K562 (cell line): ENCODE measurements at regions not wholly inside any gene's neighbourhood (a gene's known extent, or its start where the extent isn't known, plus 50 kb on each side); places are given as distances from the start of the nearest gene placed in this dataset.

Source experiments
- ATAC-seq: fragments of 200-7000 bp; cut with Tn5 transposase; 3 replicates; pipeline ENCODE4 v1.9.1; 2020; ENCODE audit warnings: moderate library complexity
- BruUV-seq: library from RNA; stranded (reverse); fragments of 400-500 nt; replicated peaks from 2 replicates; lab custom pipeline; 2021; lab: Mats Ljungman, UMichigan
- CTCF ChIA-PET: fragments of 300-600 bp; formaldehyde crosslinking; extraction: SDS; loops from one replicate; lab custom pipeline; 2021; ENCODE audit warnings: low intra/inter-chr PET ratio; lab: Yijun Ruan, JAX
- POLR2A ChIA-PET: fragments of 300-600, 350-650 bp; sonication (Branson Sonifier 250); formaldehyde crosslinking; extraction: SDS; loops from one replicate; lab custom pipeline; 2021; ENCODE audit warnings: antibody characterized with exemption, inconsistent platforms; lab: Yijun Ruan, JAX
- DNase-seq, 4 experiments: peaks; one replicate each; pipeline versions ENCODE4 v3.0.0 to v3.0.0-alpha.2; 2011 to 2018; ENCODE audit warnings: low spot score in 3 of 4, mixed read lengths in 3 of 4; ENCODE audit errors: extremely low read depth in 1 of 4
- FAIRE-seq: peaks from 2 replicates; lab custom pipeline; 2011; peaks lifted over from hg19 to GRCh38; lab: Jason Lieb, UNC
- H2AFZ ChIP-seq: 2 replicates; pipeline ENCODE4 v1.6.0; 2011; ENCODE audit warnings: low read depth, low read length, control low read depth, inconsistent platforms
- H3K27ac ChIP-seq: fragments of 200-600 bp; 3 replicates; pipeline ENCODE4 v1.8.0; 2011; ENCODE audit warnings: low read depth, mild to moderate bottlenecking, control low read depth, inconsistent platforms, low read length, moderate library complexity, mixed read lengths; ENCODE audit errors: extremely low read depth
- H3K27me3 ChIP-seq, 2 experiments: fragments of 300-600 bp in 1 of 2; 2 replicates in 1 of 2; 3 replicates in 1 of 2; pipeline versions ENCODE4 v1.6.0 to v1.8.0; 2011; ENCODE audit warnings: inconsistent platforms in 2 of 2, low read length in 2 of 2, mild to moderate bottlenecking in 1 of 2, mixed read lengths in 1 of 2, moderate library complexity in 1 of 2; ENCODE audit not compliant: control insufficient read depth in 2 of 2, insufficient read depth in 2 of 2
- H3K36me3 ChIP-seq: fragments of 300-600 bp; 3 replicates; pipeline ENCODE4 v1.8.0; 2011; ENCODE audit warnings: mild to moderate bottlenecking, low read length, inconsistent platforms; ENCODE audit not compliant: control insufficient read depth, insufficient read depth
- H3K4me1 ChIP-seq, 2 experiments: fragments of 200-600 bp in 1 of 2; replicated peaks in 1 of 2; 2 replicates in 1 of 2; 3 replicates in 1 of 2; pipeline versions ENCODE4 v1.5.1 to v1.8.0; 2011; ENCODE audit warnings: inconsistent platforms in 2 of 2, low read length in 2 of 2, mild to moderate bottlenecking in 1 of 2, mixed read lengths in 1 of 2, moderate library complexity in 1 of 2; ENCODE audit not compliant: control insufficient read depth in 2 of 2, insufficient read depth in 2 of 2
- H3K4me2 ChIP-seq: 2 replicates; pipeline ENCODE4 v1.6.1; 2011; ENCODE audit warnings: low read length, control low read depth, inconsistent platforms, mixed read lengths; ENCODE audit not compliant: insufficient read depth
- H3K4me3 ChIP-seq: fragments of 200-600 bp; sonication (generic), shearing (Covaris generic); 2 replicates; pipeline ENCODE4 v1.5.1; 2016; ENCODE audit warnings: control low read depth, inconsistent platforms
- H3K79me2 ChIP-seq: fragments of 200-600 bp; 3 replicates; pipeline ENCODE4 v1.8.0; 2011; ENCODE audit warnings: low read length, inconsistent platforms; ENCODE audit not compliant: control insufficient read depth, insufficient read depth
- H3K9ac ChIP-seq, 2 experiments: 2 replicates each; pipeline versions ENCODE4 v1.6.0 to v1.6.1; 2011; ENCODE audit warnings: low read depth in 2 of 2, low read length in 2 of 2, control low read depth in 1 of 2, inconsistent platforms in 1 of 2, mild to moderate bottlenecking in 1 of 2, mixed read lengths in 1 of 2; ENCODE audit not compliant: insufficient read depth in 1 of 2
- H3K9me1 ChIP-seq: one replicate; pipeline ENCODE4 v1.6.0; 2011; ENCODE audit warnings: inconsistent platforms, mild to moderate bottlenecking, low read length, moderate library complexity; ENCODE audit not compliant: control insufficient read depth, insufficient read depth
- H3K9me3 ChIP-seq: replicated peaks from 2 replicates; pipeline ENCODE4 v1.5.1; 2011; ENCODE audit warnings: low read depth, low read length, inconsistent platforms; ENCODE audit not compliant: control insufficient read depth, insufficient read depth
- H4K20me1 ChIP-seq: replicated peaks from 2 replicates; pipeline ENCODE4 v1.6.1; 2011; ENCODE audit warnings: low read length, inconsistent platforms, mixed read lengths; ENCODE audit not compliant: control insufficient read depth, insufficient read depth
- CREB3 ChIP-seq: fragments of 450-650 bp; conservative IDR thresholded peaks from 2 replicates; pipeline ENCODE4 v1.6.1; 2016; ENCODE audit warnings: missing genetic modification characterization, low read depth, mild to moderate bottlenecking, missing compliant biosample characterization, moderate library complexity
- FOSL1 ChIP-seq: fragments of 200-800 bp; sonication (Bioruptor generic); conservative IDR thresholded peaks from 2 replicates; pipeline ENCODE4 v1.6.1; 2016; ENCODE audit warnings: missing genetic modification characterization, missing compliant biosample characterization
- MCM5 ChIP-seq: fragments of 450-650 bp; IDR thresholded peaks from 2 replicates; pipeline ENCODE4 v1.6.1; 2016; ENCODE audit warnings: low read depth
- NONO ChIP-seq, 2 experiments: fragments of 200-400 bp in 1 of 2; fragments of 450-650 bp in 1 of 2; formaldehyde crosslinking in 1 of 2; IDR thresholded peaks; 2 replicates each; pipeline ENCODE4 v1.6.1; 2017; ENCODE audit warnings: low read depth in 2 of 2, mild to moderate bottlenecking in 2 of 2, moderate library complexity in 2 of 2, low read length in 1 of 2
- RFX5 ChIP-seq: IDR thresholded peaks from 2 replicates; pipeline ENCODE4 v1.6.1; 2011; ENCODE audit warnings: low read depth, mild to moderate bottlenecking, improper control_type of control experiment, low read length
- SMAD2 ChIP-seq: fragments of 150-350 bp; IDR thresholded peaks from 2 replicates; pipeline ENCODE4 v1.6.1; 2014; ENCODE audit warnings: low read depth, mild to moderate bottlenecking, low read length
- UBTF ChIP-seq, 2 experiments: IDR thresholded peaks; 2 replicates each; pipeline ENCODE4 v1.6.1; 2012; ENCODE audit warnings: improper control_type of control experiment in 2 of 2, low read depth in 2 of 2, low read length in 2 of 2, borderline replicate concordance in 1 of 2
- ZFP30 ChIP-seq: fragments of 250-450 bp; sonication (Bioruptor Pico); IDR thresholded peaks from 2 replicates; pipeline ENCODE4 v1.8.0; 2022; ENCODE audit warnings: moderate library complexity, mild to moderate bottlenecking, inconsistent platforms, borderline replicate concordance
- ZFP91 ChIP-seq: sonication (generic); formaldehyde crosslinking; IDR thresholded peaks from 2 replicates; pipeline ENCODE4 v1.8.0; 2022; ENCODE audit warnings: mild to moderate bottlenecking, missing genetic modification reagents
- ZNF445 ChIP-seq: fragments of 250-450 bp; sonication (Bioruptor Pico); IDR thresholded peaks from 2 replicates; pipeline ENCODE4 v1.4.0; 2020; ENCODE audit warnings: low read depth, mild to moderate bottlenecking, moderate library complexity
- ZNF780A ChIP-seq: fragments of 250-450 bp; sonication (Bioruptor Pico); IDR thresholded peaks from 2 replicates; pipeline ENCODE4 v1.5.0; 2021; ENCODE audit warnings: mild to moderate bottlenecking
- WGBS: fragments of 100-300 bp; shearing (Covaris generic); methylation state at CpG from one replicate; pipeline ENCODE4 v1.1.6; 2016; ENCODE audit warnings: low coverage, mixed read lengths; ENCODE audit not compliant: insufficient coverage; ENCODE audit errors: missing lambda C conversion rate; 5-methylcytosine and 5-hydroxymethylcytosine counted together
- in situ Hi-C: fragments of 300-500 bp; cut with MboI; formaldehyde crosslinking; loops from 4 replicates; pipeline ENCODE4 v1.15.0; 2018; ENCODE audit warnings: inconsistent platforms, mixed read lengths
- intact Hi-C: fragments of 100-400 bp; cut with micrococcal nuclease; formaldehyde crosslinking; loops from 2 replicates; pipeline ENCODE4 v1.14.2; 2022

GRCh38 chr10:8400892-8401291 lies 346.4 kb downstream of the GATA3 start:
- Histone ChIP-seq H3K27me3 (no peaks in the 10 kb centered on the region), H3K4me3 (no peak overlapping the region), H3K9me3 (no peaks in the 10 kb centered on the region), H3K9ac (no peak overlapping the region), H3K4me2 (no peak overlapping the region), H3K36me3 (no peaks in the 10 kb centered on the region), H3K79me2 (no peaks in the 10 kb centered on the region), H3K4me1 (no peaks in the 10 kb centered on the region), H2AFZ (no peak overlapping the region), H3K9me1 (no peaks in the 10 kb centered on the region), H3K27ac (no peak overlapping the region), H4K20me1 (no peaks in the 10 kb centered on the region)
- FAIRE-seq (no peak), ATAC-seq (no peak), DNase-seq (no peak)
- WGBS: 0% methylated on average over 3 of the region's 3 CpGs
- ChIA-PET POLR2A (no interaction called here), CTCF (no interaction called here)
- TF ChIP-seq ZNF780A (CRISPR knock-in tag): no peak
- no peak for TF ChIP-seq MCM5
- TF ChIP-seq CREB3: no peak
- TF ChIP-seq ZFP91 (CRISPR knock-in tag): no peak
- TF ChIP-seq SMAD2: no peak
- TF ChIP-seq NONO (IDR thresholded peaks at IDR 0.05; ENCODE audit: low read depth in 2 of 2, low read length in 1 of 2): no peak
- TF ChIP-seq ZFP30: no peak
- TF ChIP-seq RFX5: no peak
- no peak for TF ChIP-seq UBTF (IDR thresholded peaks at IDR 0.05; ENCODE audit: borderline replicate concordance in 1 of 2, low read depth in 2 of 2, low read length in 2 of 2)
- no peak for TF ChIP-seq ZNF445
- TF ChIP-seq FOSL1: no peak
- no TSS peak for BruUV-seq
- in situ Hi-C loops (no loop called here), intact Hi-C loops (no loop called here)
